D721Med (cell line): ENCODE measurements at regions not wholly inside any gene's neighbourhood (a gene's known extent, or its start where the extent isn't known, plus 50 kb on each side); places are given as distances from the start of the nearest gene placed in this dataset.

Experiments
- DNase-seq: peaks from one replicate; pipeline ENCODE4 v3.0.0; 2011; ENCODE audit warnings: low spot score; ENCODE audit not compliant: insufficient read length
- FAIRE-seq: peaks from 2 replicates; lab custom pipeline; 2011; peaks lifted over from hg19 to GRCh38; lab: Jason Lieb, UNC
- TF ChIP-seq, protein P1 (sequence below): IDR thresholded peaks from 2 replicates; pipeline ENCODE4 v1.5.1; 2012; ENCODE audit warnings: mild to moderate bottlenecking, control low read depth; ENCODE audit not compliant: insufficient read depth; ENCODE audit errors: missing control alignments

DNA sequence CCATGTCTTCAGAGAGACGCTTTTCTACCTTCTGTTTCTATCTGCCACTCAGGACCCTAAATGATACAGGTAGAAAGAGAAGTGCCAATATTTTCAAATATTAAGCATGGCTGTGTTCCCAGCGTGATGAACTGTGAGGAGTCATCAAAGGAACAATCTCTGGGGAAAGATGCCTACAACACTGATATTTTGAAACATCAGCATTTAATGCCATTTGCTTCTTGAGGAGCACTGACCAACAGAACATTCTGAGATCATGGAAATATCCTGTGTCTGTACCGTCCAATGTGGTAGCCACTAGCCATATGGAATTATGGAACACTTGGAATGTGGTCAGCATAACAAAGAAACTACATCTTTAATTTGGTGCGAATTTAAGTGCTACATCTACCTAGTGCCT lies 117.9 kb upstream of the COL6A5 start:
- TF ChIP-seq, protein P1, sequence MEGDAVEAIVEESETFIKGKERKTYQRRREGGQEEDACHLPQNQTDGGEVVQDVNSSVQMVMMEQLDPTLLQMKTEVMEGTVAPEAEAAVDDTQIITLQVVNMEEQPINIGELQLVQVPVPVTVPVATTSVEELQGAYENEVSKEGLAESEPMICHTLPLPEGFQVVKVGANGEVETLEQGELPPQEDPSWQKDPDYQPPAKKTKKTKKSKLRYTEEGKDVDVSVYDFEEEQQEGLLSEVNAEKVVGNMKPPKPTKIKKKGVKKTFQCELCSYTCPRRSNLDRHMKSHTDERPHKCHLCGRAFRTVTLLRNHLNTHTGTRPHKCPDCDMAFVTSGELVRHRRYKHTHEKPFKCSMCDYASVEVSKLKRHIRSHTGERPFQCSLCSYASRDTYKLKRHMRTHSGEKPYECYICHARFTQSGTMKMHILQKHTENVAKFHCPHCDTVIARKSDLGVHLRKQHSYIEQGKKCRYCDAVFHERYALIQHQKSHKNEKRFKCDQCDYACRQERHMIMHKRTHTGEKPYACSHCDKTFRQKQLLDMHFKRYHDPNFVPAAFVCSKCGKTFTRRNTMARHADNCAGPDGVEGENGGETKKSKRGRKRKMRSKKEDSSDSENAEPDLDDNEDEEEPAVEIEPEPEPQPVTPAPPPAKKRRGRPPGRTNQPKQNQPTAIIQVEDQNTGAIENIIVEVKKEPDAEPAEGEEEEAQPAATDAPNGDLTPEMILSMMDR: no peak
- no peak for FAIRE-seq
- no peak for DNase-seq

DNA sequence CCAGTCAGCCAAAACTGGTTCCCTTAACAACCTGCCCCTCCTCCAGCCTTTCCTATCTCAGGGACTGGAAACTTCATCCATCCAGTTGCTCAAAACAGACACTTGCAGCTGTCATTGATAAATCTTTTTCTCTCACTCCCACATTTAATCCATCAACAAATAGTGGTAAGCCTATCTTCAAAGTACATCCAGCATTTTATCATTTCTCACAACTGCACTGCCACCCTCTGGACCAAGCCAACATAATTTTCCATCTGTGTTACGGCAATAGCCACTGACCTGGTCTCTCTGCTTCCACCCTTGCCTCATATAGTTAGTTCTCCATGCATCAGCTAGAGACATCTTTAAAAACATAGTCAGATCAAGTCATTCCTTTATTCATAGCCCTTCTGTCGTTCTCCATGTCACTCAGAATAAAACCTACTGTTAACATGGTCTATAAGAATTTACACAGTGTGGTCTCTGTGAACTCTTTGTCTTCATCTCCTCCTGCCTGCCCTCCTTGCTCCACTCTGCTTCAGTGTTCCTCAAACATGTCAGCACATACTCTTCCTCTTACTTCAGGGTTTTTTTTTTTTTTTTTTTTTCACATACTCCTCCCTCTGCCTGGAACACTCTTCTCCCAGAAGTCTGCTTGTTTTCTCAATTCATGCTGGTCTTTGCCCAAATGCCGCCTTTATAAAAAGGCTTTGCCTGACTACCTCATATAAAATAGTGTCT lies 102.5 kb upstream of the COL6A5 start:
- DNase-seq (no peak), FAIRE-seq (no peak)

DNA sequence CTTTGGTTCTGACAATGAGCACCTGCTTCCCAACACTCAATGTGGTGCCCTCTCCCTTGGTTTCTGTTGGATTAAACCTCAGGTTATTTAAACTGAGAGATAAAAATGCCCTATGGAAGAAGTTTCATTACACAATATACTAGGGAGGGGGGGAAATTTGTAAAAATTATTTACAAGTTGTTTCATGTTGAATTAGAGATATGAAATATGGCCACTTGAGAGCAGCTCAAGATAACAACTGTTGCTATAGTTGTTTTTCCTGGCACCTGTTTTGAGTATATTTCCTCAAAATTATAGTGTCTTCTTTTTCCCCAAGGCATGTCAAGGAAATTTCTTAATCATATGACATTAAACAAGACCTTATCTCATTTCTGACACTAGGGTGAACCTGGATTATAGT lies 101.7 kb upstream of the COL6A5 start:
- DNase-seq: no peak
- no peak for FAIRE-seq
- TF ChIP-seq, protein P1: no peak

More for the DNA sequence above, 102.5 kb upstream of the COL6A5 start:
- TF ChIP-seq, protein P1: peak; percentile 52

DNA sequence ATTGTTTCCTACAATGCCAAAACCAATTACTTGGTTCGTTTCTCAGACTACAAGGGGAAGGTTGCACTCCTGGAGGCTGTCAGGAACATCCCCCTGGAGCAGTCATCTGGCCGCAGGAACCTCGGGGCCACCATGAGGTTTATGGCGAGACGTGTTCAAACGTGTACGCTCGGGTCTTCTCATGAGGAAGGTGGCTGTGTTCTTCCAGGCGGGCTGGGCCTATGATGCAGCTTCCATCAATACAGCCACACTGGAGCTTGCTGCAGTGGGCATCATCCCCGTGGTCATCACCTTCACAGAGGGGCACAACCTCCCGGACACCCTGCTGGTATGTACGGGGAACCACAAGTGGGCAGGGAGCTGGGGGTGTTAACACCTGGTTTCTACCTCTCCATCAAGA lies 94.5 kb upstream of the COL6A5 start:
- no peak for FAIRE-seq
- DNase-seq: no peak
- TF ChIP-seq, protein P1: no peak

DNA sequence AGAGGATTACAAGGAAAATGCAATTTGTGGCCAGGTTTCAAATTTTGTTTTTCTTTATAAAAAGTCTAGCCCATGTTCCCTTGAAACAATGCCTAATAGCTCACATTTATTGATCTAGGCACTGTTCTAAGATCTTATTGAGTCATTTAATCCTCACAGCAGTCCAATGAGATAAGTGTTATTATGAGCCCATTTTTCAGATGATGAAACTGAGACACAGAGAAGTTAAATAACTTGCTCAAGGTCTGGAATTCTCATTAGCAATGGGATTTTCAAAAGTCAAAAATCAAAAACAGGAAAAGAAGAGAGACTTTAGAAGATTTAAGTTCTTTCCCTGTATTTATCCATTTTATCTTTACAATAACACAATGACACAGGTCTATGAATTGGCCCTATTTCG lies 90.0 kb upstream of the COL6A5 start:
- no peak for FAIRE-seq
- DNase-seq: no peak
- TF ChIP-seq, protein P1: no peak

DNA sequence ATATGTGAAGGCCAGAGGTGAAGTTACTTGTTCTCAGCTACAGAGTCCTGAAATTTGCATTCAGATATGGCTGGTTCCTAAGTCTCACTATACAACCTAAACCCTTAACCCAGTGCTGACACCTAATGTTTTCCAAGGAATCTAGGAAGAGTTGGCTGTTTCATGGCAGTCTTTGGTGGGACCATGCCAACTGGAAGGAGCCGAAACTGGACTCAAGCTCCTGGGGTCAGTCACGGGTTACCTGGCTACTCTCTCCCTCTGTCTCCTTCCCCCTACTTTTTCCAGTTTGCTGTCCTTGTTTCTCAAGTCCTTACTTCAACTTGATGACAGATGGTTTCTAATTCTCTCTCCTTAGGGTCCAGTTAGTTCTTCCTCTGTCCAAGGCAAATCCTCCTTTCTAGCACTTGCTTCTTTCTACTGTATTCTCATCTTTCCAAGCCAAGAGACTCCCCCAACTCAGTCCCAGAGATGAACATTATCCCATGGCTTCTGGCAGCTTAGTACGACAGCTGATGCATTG lies 88.6 kb upstream of the COL6A5 start:
- no peak for FAIRE-seq
- TF ChIP-seq, protein P1: no peak
- no peak for DNase-seq

DNA sequence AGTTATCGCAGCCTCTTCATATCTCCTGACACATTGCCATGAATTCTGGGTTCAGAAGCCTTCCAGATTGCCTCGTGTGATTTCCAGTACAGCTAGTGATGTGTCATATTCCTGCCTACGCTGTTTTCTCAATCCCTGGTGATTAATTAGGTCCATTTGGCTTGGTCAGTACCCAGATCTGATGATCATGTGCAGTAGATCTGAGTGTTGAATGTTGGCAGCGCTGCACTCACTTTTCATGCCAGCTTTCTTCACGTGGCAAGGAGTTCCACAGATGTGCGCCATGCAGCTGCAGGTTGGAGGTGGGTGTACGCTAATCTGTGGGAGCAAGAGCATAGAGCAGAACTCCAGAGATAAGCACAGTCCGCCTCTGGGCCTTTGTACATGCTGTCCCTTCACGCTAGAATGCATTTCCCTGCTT lies 86.9 kb upstream of the COL6A5 start:
- FAIRE-seq: no peak
- no peak for DNase-seq
- TF ChIP-seq, protein P1: no peak
